ENCODE measurements at regions not wholly inside any gene's neighbourhood (a gene's known extent, or its start where the extent isn't known, plus 50 kb on each side); places are given as distances from the start of the nearest gene placed in this dataset.

- no peak for ATAC-seq (ENCODE audit: low read depth)
- intact Hi-C loops (cut with micrococcal nuclease), result loop anchor here (10.0 kb wide), 1 partner anchor 164 kb away; no protein-coding TSS in a partner anchor
- in situ Hi-C loops (cut with MboI; ENCODE audit: low sequenced_read_pairs), result loop anchor here (10.0 kb wide), 1 partner anchor 64 kb away; the partner anchor contains the start of gene MEF2C
- TF ChIP-seq MXI1 (IDR thresholded peaks at IDR 0.05; ENCODE audit: borderline replicate concordance, low read depth, low read length), result no peak
- no peak for TF ChIP-seq ELK1 (IDR thresholded peaks at IDR 0.05; ENCODE audit: borderline replicate concordance, low read depth, low read length)
- TF ChIP-seq CHD1 (IDR thresholded peaks at IDR 0.05; ENCODE audit: low read depth, low read length), result no peak
- no peak for TF ChIP-seq CEBPB (IDR thresholded peaks at IDR 0.05; ENCODE audit: low read depth, low read length)
- no peak for TF ChIP-seq RAD21 (IDR thresholded peaks at IDR 0.05; ENCODE audit: low read length)
- TF ChIP-seq NFE2L2 (IDR thresholded peaks at IDR 0.05; ENCODE audit: low read depth, low read length), result no peak
- no peak for TF ChIP-seq RCOR1 (IDR thresholded peaks at IDR 0.05; ENCODE audit: insufficient replicate concordance, low read length)
- TF ChIP-seq MAFK (IDR thresholded peaks at IDR 0.05; ENCODE audit: low read depth, low read length), result no peak
- no peak for TF ChIP-seq SMC3 (IDR thresholded peaks at IDR 0.05; ENCODE audit: low read depth, low read length)
- TF ChIP-seq USF2 (IDR thresholded peaks at IDR 0.05; ENCODE audit: low read depth, low read length), result no peak
- TF ChIP-seq MAZ (IDR thresholded peaks at IDR 0.05; ENCODE audit: borderline replicate concordance, low read depth, low read length), result no peak
- TF ChIP-seq BHLHE40 (IDR thresholded peaks at IDR 0.05; ENCODE audit: low read depth, low read length), result no peak
- TF ChIP-seq POLR2A (IDR thresholded peaks at IDR 0.05; ENCODE audit: low read depth, low read length), result no peak
- no peak for TF ChIP-seq RFX5 (IDR thresholded peaks at IDR 0.05; ENCODE audit: low read depth, low read length)
- no peak for TF ChIP-seq CTCF (conservative IDR thresholded peaks at IDR 0.05; ENCODE audit: low read depth, low read length)
Measured at GRCh38 chr5:88948746-88949600, 66.0 kb upstream of the MEF2C start.

More at GRCh38 chr5:88948746-88949600, 66.0 kb upstream of the MEF2C start:
- Histone ChIP-seq H4K5ac (ENCODE audit: low read depth, low read length) (no peak overlapping the region), H3K36me3 (ENCODE audit: control insufficient read depth, insufficient read depth, low read length) (no peaks in the 10 kb centered on the region), H3K4me2 (ENCODE audit: low read depth, low read length) (no peak overlapping the region), H4K20me1 (ENCODE audit: insufficient read depth, low read length) (no peaks in the 10 kb centered on the region), H3K9me3 (ENCODE audit: control insufficient read depth, insufficient read depth, low read length) (no peaks in the 10 kb centered on the region), H3K18ac (ENCODE audit: low read depth, low read length) (no peak overlapping the region), H3K27ac (ENCODE audit: insufficient read depth, low read length) (no peak overlapping the region), H3K27me3 (ENCODE audit: control insufficient read depth, insufficient read depth, low read length) (peaks cover 2% of the 10 kb centered on the region), H2BK20ac (ENCODE audit: low read depth, low read length) (no peak overlapping the region), H2AK5ac (ENCODE audit: low read depth, low read length) (no peak overlapping the region), H3K4ac (ENCODE audit: low read depth, low read length) (no peak overlapping the region), H4K8ac (ENCODE audit: low read depth in 2 of 2, low read length in 2 of 2) (no peak overlapping the region), H3K9me1 (ENCODE audit: insufficient read depth, low read length) (no peaks in the 10 kb centered on the region), H3K4me1 (ENCODE audit: control insufficient read depth, insufficient read depth, low read length) (peaks cover 10% of the 10 kb centered on the region), H2AFZ (replicated peaks; ENCODE audit: low read length, poor library complexity) (no peak overlapping the region), H3K56ac (ENCODE audit: extremely low read depth, insufficient read depth, low read length) (no peak overlapping the region), H3K79me1 (ENCODE audit: low read depth in 1 of 2, low read length in 2 of 2) (no peaks in the 10 kb centered on the region), H3K14ac (replicated peaks; ENCODE audit: low read depth, low read length) (no peak overlapping the region), H3K23ac (ENCODE audit: low read depth, low read length) (no peak overlapping the region), H3K4me3 (ENCODE audit: insufficient read depth, low read depth, low read length) (no peak overlapping the region), H3K9ac (ENCODE audit: low read depth, low read length) (no peak overlapping the region), H2AK9ac (replicated peaks; ENCODE audit: low read depth, low read length, poor library complexity) (no peak overlapping the region), H2BK5ac (ENCODE audit: low read depth, low read length, poor library complexity, severe bottlenecking) (no peak overlapping the region), H2BK15ac (ENCODE audit: low read depth, low read length) (no peak overlapping the region), H2BK120ac (ENCODE audit: low read depth, low read length) (no peak overlapping the region), H4K91ac (ENCODE audit: insufficient read depth, low read depth, low read length) (no peak overlapping the region; the same call in 1 of the 2 replicates)
- no TSS peak for BruUV-seq (replicated peaks)
- ChIA-PET CTCF (no interaction called here), POLR2A (ENCODE audit: unreplicated experiment) (no interaction called here)
- dilution Hi-C loops (cut with HindIII; ENCODE audit: low sequenced_read_pairs, unreplicated experiment), result no loop called here
- no CpG with 5 or more reads among the region's 2 CpGs for WGBS, 2 experiments (ENCODE audit: extremely low coverage in 2 of 2, insufficient read length in 1 of 2)
- no peak for DNase-seq
